Activated T-helper 9 cell treated with anti-CD3 and anti-CD28 coated beads, Interleukin-2, amount 50 U/mL, for 16 hours (primary cell): ENCODE measurements at regions not wholly inside any gene's neighbourhood (a gene's known extent, or its start where the extent isn't known, plus 50 kb on each side); places are given as distances from the start of the nearest gene placed in this dataset.

Source experiments
- DNase-seq: peaks from one replicate; pipeline ENCODE4 v3.0.0-alpha.2; 2020; ENCODE audit warnings: low read depth

GRCh38 chr16:14334366-14335080 lies 263.4 kb downstream of the MRTFB start:
- DNase-seq: no peak

GRCh38 chr16:14333361-14333760 lies 262.2 kb downstream of the MRTFB start:
- DNase-seq: no peak

- no peak for DNase-seq
Observed at GRCh38 chr16:14331020-14331419, 259.9 kb downstream of the MRTFB start.

GRCh38 chr16:14329727-14330350 lies 258.7 kb downstream of the MRTFB start:
- no peak for DNase-seq

- no peak for DNase-seq
Observed at GRCh38 chr16:14325502-14326401, 254.6 kb downstream of the MRTFB start.

- DNase-seq: no peak
Observed at GRCh38 chr16:14324581-14324980, 253.5 kb downstream of the MRTFB start.

GRCh38 chr16:14322186-14322585 lies 251.1 kb downstream of the MRTFB start:
- DNase-seq: no peak

- no peak for DNase-seq
Observed at GRCh38 chr16:14321542-14321941, 250.4 kb downstream of the MRTFB start.

- DNase-seq: no peak
Observed at GRCh38 chr16:14320406-14320805, 249.3 kb downstream of the MRTFB start.
